Endothelial cell of umbilical vein (primary cell): ENCODE measurements at regions not wholly inside any gene's neighbourhood (a gene's known extent, or its start where the extent isn't known, plus 50 kb on each side); places are given as distances from the start of the nearest gene placed in this dataset.

ENCODE experiments used
- BruUV-seq: library from RNA; stranded (reverse); fragments of 400-500 nt; replicated peaks from 2 replicates; lab custom pipeline; 2021; lab: Mats Ljungman, UMichigan
- CTCF ChIA-PET: fragments of 300-600, 350-600 bp; sonication (Branson Sonifier 250); formaldehyde crosslinking; loops from one replicate; lab custom pipeline; 2021; ENCODE audit warnings: antibody characterized with exemption, inconsistent platforms; lab: Charles Lee
- POLR2A ChIA-PET: fragments of 300-600, 350-600 bp; sonication (Branson Sonifier 250); formaldehyde crosslinking; loops from one replicate; lab custom pipeline; 2021; ENCODE audit warnings: antibody characterized with exemption, inconsistent platforms; lab: Charles Lee
- DNase-seq: peaks from one replicate; pipeline ENCODE4 v3.0.0-alpha.2; 2011; ENCODE audit warnings: low read depth, low spot score
- FAIRE-seq: peaks from 2 replicates; lab custom pipeline; 2011; peaks lifted over from hg19 to GRCh38; lab: Jason Lieb, UNC
- H2AFZ ChIP-seq: 2 replicates; pipeline ENCODE4 v1.6.0; 2012; ENCODE audit warnings: low read depth, low read length, control low read depth, inconsistent platforms
- H3K27ac ChIP-seq: 2 replicates; pipeline ENCODE4 v1.5.1; 2011; ENCODE audit warnings: low read depth, mild to moderate bottlenecking, control low read depth, low read length, moderate library complexity; ENCODE audit not compliant: insufficient read depth
- H3K27me3 ChIP-seq, 2 experiments: 2 replicates each; pipeline versions ENCODE4 v1.6.0 to v1.6.1; 2011; ENCODE audit warnings: low read length in 2 of 2, mixed read lengths in 1 of 2; ENCODE audit not compliant: control insufficient read depth in 2 of 2, insufficient read depth in 2 of 2
- H3K36me3 ChIP-seq, 2 experiments: 2 replicates in 1 of 2; 3 replicates in 1 of 2; pipeline ENCODE4 v1.5.1; 2011; ENCODE audit warnings: low read length in 2 of 2, mild to moderate bottlenecking in 1 of 2, moderate library complexity in 1 of 2; ENCODE audit not compliant: control insufficient read depth in 2 of 2, insufficient read depth in 2 of 2; ENCODE audit errors: extremely low read depth in 1 of 2
- H3K4me1 ChIP-seq: 3 replicates; pipeline ENCODE4 v1.5.1; 2011; ENCODE audit warnings: mild to moderate bottlenecking, low read length; ENCODE audit not compliant: control insufficient read depth, insufficient read depth; ENCODE audit errors: extremely low read depth
- H3K4me2 ChIP-seq: 2 replicates; pipeline ENCODE4 v1.6.1; 2011; ENCODE audit warnings: low read length, control low read depth, mixed read lengths; ENCODE audit not compliant: insufficient read depth
- H3K4me3 ChIP-seq, 3 experiments: fragments of 200-600 bp in 1 of 3; sonication (generic), shearing (Covaris generic) in 1 of 3; replicated peaks in 1 of 3; 2 replicates each; pipeline ENCODE4 v1.5.1; 2011 to 2016; ENCODE audit warnings: control low read depth in 3 of 3, low read length in 3 of 3, mild to moderate bottlenecking in 2 of 3, inconsistent platforms in 1 of 3, low read depth in 1 of 3, moderate library complexity in 1 of 3; ENCODE audit not compliant: insufficient read depth in 1 of 3
- H3K79me2 ChIP-seq: 2 replicates; pipeline ENCODE4 v1.6.0; 2012; ENCODE audit warnings: low read length, inconsistent platforms; ENCODE audit not compliant: control insufficient read depth, insufficient read depth
- H3K9ac ChIP-seq: replicated peaks from 2 replicates; pipeline ENCODE3; 2011; ENCODE audit warnings: low read length, control low read depth; ENCODE audit not compliant: insufficient read depth; ENCODE audit errors: extremely low read depth
- H3K9me1 ChIP-seq: replicated peaks from 3 replicates; pipeline ENCODE4 v1.6.0; 2011; ENCODE audit warnings: mild to moderate bottlenecking, low read length; ENCODE audit not compliant: control insufficient read depth, insufficient read depth; ENCODE audit errors: extremely low read depth
- H3K9me3 ChIP-seq: replicated peaks from 2 replicates; pipeline ENCODE4 v1.5.1; 2012; ENCODE audit warnings: low read length, inconsistent platforms; ENCODE audit not compliant: control insufficient read depth, insufficient read depth
- H4K20me1 ChIP-seq: replicated peaks from 2 replicates; pipeline ENCODE3; 2011; ENCODE audit warnings: mild to moderate bottlenecking, low read length; ENCODE audit not compliant: control insufficient read depth, insufficient read depth; ENCODE audit errors: extremely low read depth
- CTCF ChIP-seq, 2 donors: IDR thresholded peaks; 1 replicate in 1 of 2; 2 replicates in 1 of 2; pipeline ENCODE4 v1.5.1; 2011; ENCODE audit warnings: low read length in 2 of 2, mild to moderate bottlenecking in 2 of 2, moderate library complexity in 2 of 2, control low read depth in 1 of 2, inconsistent platforms in 1 of 2, low read depth in 1 of 2; ENCODE audit not compliant: insufficient read depth in 1 of 2; ENCODE audit errors: extremely low read depth in 1 of 2
- EZH2 ChIP-seq: IDR thresholded peaks from 2 replicates; pipeline ENCODE4 v1.6.1; 2012; ENCODE audit warnings: borderline replicate concordance, low read depth, mild to moderate bottlenecking, moderate library complexity, low read length, inconsistent platforms; ENCODE audit not compliant: severe bottlenecking
- FOS ChIP-seq: IDR thresholded peaks from 2 replicates; pipeline ENCODE4 v1.6.1; 2011; ENCODE audit warnings: mild to moderate bottlenecking, low read length, moderate library complexity, borderline replicate concordance; ENCODE audit not compliant: insufficient read depth
- GATA2 ChIP-seq: IDR thresholded peaks from 2 replicates; pipeline ENCODE4 v1.7.0; 2011; ENCODE audit warnings: low read depth, mild to moderate bottlenecking, moderate library complexity, mixed read lengths, low read length; ENCODE audit not compliant: insufficient read length, insufficient read depth
- MAX ChIP-seq: IDR thresholded peaks from 2 replicates; pipeline ENCODE4 v1.6.1; 2011; ENCODE audit not compliant: insufficient read depth, insufficient read length
- POLR2A ChIP-seq: IDR thresholded peaks from 2 replicates; pipeline ENCODE4 v1.6.1; 2012; ENCODE audit warnings: low read depth, mild to moderate bottlenecking, control low read depth, low read length
- POLR2AphosphoS5 ChIP-seq: IDR thresholded peaks from 2 replicates; pipeline ENCODE4 v1.6.1; 2012; ENCODE audit warnings: low read depth, mild to moderate bottlenecking, control low read depth, low read length, moderate library complexity; ENCODE audit not compliant: insufficient read depth
- dilution Hi-C: fragments of 300-500 bp; cut with MboI; formaldehyde crosslinking; loops from one replicate; pipeline ENCODE4 v1.15.0; 2019; ENCODE audit warnings: low sequenced_read_pairs; ENCODE audit not compliant: extremely low pct_ligation_motif_present
- intact Hi-C: fragments of 100-400 bp; cut with micrococcal nuclease; formaldehyde crosslinking; loops from one replicate; pipeline ENCODE4 v1.10.0; 2022

- TF ChIP-seq EZH2 (no peak), POLR2A (no peak), GATA2 (no peak), FOS (no peak), MAX (no peak), CTCF (IDR thresholded peaks at IDR 0.05; ENCODE audit: extremely low read depth in 1 of 2, insufficient read depth in 1 of 2, low read depth in 1 of 2, low read length in 2 of 2) (no peak), POLR2AphosphoS5 (no peak)
- Histone ChIP-seq H3K9me3 (no peaks in the 10 kb centered on the region), H3K27me3 (no peaks in the 10 kb centered on the region), H3K4me3 (no peak overlapping the region), H3K36me3 (no peaks in the 10 kb centered on the region), H3K9ac (no peak overlapping the region), H3K4me2 (no peak overlapping the region), H4K20me1 (no peaks in the 10 kb centered on the region), H3K79me2 (no peaks in the 10 kb centered on the region), H2AFZ (no peak overlapping the region), H3K27ac (no peak overlapping the region), H3K4me1 (no peaks in the 10 kb centered on the region), H3K9me1 (no peaks in the 10 kb centered on the region)
- dilution Hi-C loops: no loop called here
- ChIA-PET CTCF (no interaction called here), POLR2A (no interaction called here)
- intact Hi-C loops: no loop called here
- FAIRE-seq (no peak), DNase-seq (no peak)
- no TSS peak for BruUV-seq
Measured at GRCh38 chr13:100753376-100753775, 78.8 kb upstream of the TMTC4 start.
